Epithelial cell of esophagus (primary cell): ENCODE measurements at regions not wholly inside any gene's neighbourhood (a gene's known extent, or its start where the extent isn't known, plus 50 kb on each side); places are given as distances from the start of the nearest gene placed in this dataset.

ENCODE experiments used
- DNase-seq: peaks from one replicate; pipeline ENCODE4 v3.0.0; 2010; ENCODE audit warnings: low read depth
- H3K4me3 ChIP-seq: 2 replicates; pipeline ENCODE4 v1.5.1; 2011; ENCODE audit warnings: mild to moderate bottlenecking, low read length, control low read depth
- CTCF ChIP-seq: IDR thresholded peaks from 2 replicates; pipeline ENCODE4 v1.5.1; 2011; ENCODE audit warnings: low read depth, mild to moderate bottlenecking, low read length, control low read depth, inconsistent platforms; ENCODE audit not compliant: insufficient read depth; ENCODE audit errors: missing control alignments

DNA sequence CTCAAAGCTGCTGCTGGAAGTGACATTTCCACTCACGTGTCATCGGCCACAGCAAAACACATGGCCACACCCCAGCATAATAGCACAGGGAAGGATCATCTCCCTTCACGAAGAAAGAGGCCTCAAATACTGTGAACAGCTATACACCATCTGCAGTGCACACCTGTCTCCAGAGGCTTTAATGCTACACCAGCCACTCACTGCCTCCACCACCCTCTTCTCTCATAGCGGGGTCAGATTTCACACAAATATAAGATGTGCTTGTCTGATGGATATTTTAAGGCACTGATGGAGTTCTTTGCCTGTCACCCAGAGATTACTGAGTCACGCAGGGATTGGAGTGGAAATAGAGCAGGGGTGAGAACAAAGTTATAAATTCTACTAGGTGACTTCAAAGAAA, 374.0 kb downstream of the ZNF516 start:
- DNase-seq = no peak
- no peak overlapping the region for H3K4me3 ChIP-seq
- no peak for TF ChIP-seq CTCF

GRCh38 chr18:76115580-76115979, 379.5 kb downstream of the ZNF516 start:
- no peak overlapping the region for H3K4me3 ChIP-seq
- DNase-seq = no peak
- TF ChIP-seq CTCF = no peak

- no peak for TF ChIP-seq CTCF
- H3K4me3 ChIP-seq = no peak overlapping the region
- DNase-seq = no peak
These were observed 381.9 kb downstream of the ZNF516 start for GRCh38 chr18:76113101-76113500.

- DNase-seq = no peak
- no peak overlapping the region for H3K4me3 ChIP-seq
- TF ChIP-seq CTCF = no peak
These were observed 392.4 kb downstream of the ZNF516 start for GRCh38 chr18:76102626-76103025.

GRCh38 chr18:76102156-76102555, 392.9 kb downstream of the ZNF516 start:
- no peak overlapping the region for H3K4me3 ChIP-seq
- TF ChIP-seq CTCF = no peak
- DNase-seq = no peak

- DNase-seq = no peak
- no peak for TF ChIP-seq CTCF
- no peak overlapping the region for H3K4me3 ChIP-seq
These were observed 395.0 kb downstream of the ZNF516 start for GRCh38 chr18:76099931-76100457.

DNA sequence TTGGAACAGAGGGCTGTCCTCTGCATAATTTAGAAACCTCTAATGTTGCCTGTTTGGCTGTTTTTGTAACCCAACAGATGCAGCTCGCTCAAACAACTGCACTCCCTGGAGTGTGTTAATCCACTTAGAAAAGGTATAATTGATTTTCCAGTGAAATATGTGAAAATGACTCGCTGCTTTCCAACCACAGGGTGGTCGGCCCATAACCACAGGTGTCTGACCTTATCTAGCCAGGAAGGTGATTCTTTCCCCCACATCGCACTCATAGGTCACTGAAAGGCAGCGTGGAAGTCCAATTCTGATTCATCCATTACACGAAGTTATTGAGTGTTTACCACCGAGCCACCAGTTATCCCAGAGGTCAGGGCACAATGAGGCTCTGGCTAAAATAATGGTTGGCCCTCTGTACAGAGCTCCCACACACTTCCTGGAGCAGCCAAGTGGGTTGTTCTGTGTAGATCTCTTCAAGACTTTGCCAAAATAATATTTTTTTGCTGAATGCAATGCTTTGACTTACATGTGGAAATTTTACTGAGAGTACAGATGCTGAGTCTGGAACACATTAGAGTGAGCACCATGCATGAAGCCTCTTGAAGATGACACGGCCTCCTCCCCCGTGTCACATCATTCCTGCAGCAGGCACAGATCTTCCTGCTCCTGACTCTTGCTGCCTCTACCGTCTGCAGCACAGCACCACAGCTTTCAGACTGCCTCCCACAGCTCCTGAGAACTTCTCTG, 396.2 kb downstream of the ZNF516 start:
- no peak for TF ChIP-seq CTCF
- no peak overlapping the region for H3K4me3 ChIP-seq
- DNase-seq = no peak
